ENCODE measurements at regions not wholly inside any gene's neighbourhood (a gene's known extent, or its start where the extent isn't known, plus 50 kb on each side); places are given as distances from the start of the nearest gene placed in this dataset.

DNA sequence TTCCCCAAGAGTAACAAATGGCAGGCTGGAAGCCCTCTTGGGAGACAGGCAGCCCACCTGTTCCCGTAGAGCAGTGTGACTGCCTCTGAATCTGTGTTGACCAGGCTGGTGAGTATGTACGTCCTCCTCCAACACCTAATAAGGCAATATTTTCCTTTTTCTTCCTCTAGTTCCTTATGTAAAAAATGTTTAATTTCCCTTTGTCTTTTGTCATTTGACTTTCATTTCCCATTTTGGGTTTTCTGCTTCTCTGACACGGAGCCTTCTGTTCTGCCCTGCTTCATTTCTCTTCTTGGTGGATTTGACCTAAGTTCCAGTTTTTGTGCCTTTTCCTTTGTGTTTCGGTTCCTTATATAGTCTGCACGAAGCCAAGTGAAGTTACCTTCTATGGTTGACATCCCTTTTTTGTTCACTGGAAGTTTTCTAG is 65.8 kb upstream of the ATF3 start:
- no peak overlapping the region for H3K27ac ChIP-seq
- H3K27me3 ChIP-seq (replicated peaks; ENCODE audit: insufficient read depth) = no peaks in the 10 kb centered on the region
- no peaks in the 10 kb centered on the region for H3K9me3 ChIP-seq
- no peaks in the 10 kb centered on the region for H3K4me1 ChIP-seq (ENCODE audit: control insufficient read depth in 1 of 2, low read depth in 2 of 2)
- no peaks in the 10 kb centered on the region for H3K36me3 ChIP-seq
- TF ChIP-seq, protein P1, sequence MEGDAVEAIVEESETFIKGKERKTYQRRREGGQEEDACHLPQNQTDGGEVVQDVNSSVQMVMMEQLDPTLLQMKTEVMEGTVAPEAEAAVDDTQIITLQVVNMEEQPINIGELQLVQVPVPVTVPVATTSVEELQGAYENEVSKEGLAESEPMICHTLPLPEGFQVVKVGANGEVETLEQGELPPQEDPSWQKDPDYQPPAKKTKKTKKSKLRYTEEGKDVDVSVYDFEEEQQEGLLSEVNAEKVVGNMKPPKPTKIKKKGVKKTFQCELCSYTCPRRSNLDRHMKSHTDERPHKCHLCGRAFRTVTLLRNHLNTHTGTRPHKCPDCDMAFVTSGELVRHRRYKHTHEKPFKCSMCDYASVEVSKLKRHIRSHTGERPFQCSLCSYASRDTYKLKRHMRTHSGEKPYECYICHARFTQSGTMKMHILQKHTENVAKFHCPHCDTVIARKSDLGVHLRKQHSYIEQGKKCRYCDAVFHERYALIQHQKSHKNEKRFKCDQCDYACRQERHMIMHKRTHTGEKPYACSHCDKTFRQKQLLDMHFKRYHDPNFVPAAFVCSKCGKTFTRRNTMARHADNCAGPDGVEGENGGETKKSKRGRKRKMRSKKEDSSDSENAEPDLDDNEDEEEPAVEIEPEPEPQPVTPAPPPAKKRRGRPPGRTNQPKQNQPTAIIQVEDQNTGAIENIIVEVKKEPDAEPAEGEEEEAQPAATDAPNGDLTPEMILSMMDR (IDR thresholded peaks at IDR 0.05) = no peak
- ATAC-seq (ENCODE audit: insufficient number of reproducible peaks, low FRiP score, low read depth) = no peak
- no peak overlapping the region for H3K4me3 ChIP-seq
- no peak for DNase-seq (ENCODE audit: low spot score)

DNA sequence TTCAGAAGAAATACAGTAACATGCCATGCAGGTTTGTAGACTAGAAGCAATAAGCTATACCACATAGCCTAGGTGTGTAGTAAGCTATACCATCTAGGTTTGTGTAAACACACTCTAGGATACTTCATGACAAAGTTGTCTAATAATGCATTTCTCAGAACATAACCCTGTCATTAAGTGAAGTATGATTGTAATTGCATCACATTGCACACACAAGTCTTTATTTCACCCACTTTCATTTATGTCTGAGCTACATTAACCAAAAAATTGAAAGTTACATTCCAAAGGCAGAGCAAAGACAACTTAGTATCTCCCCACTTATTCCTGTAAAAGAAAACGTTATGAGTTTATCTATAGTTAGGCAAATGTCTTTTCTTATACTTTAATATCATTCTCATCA is 64.5 kb upstream of the ATF3 start:
- H3K4me1 ChIP-seq (ENCODE audit: control insufficient read depth in 1 of 2, low read depth in 2 of 2) = no peaks in the 10 kb centered on the region
- H3K9me3 ChIP-seq = no peaks in the 10 kb centered on the region
- no peak overlapping the region for H3K27ac ChIP-seq
- ATAC-seq (ENCODE audit: insufficient number of reproducible peaks, low FRiP score, low read depth) (no peak), DNase-seq (ENCODE audit: low spot score) (no peak)
- H3K4me3 ChIP-seq = no peak overlapping the region
- H3K27me3 ChIP-seq (replicated peaks; ENCODE audit: insufficient read depth) = no peaks in the 10 kb centered on the region
- TF ChIP-seq, protein P1 (IDR thresholded peaks at IDR 0.05) = no peak
- no peaks in the 10 kb centered on the region for H3K36me3 ChIP-seq

DNA sequence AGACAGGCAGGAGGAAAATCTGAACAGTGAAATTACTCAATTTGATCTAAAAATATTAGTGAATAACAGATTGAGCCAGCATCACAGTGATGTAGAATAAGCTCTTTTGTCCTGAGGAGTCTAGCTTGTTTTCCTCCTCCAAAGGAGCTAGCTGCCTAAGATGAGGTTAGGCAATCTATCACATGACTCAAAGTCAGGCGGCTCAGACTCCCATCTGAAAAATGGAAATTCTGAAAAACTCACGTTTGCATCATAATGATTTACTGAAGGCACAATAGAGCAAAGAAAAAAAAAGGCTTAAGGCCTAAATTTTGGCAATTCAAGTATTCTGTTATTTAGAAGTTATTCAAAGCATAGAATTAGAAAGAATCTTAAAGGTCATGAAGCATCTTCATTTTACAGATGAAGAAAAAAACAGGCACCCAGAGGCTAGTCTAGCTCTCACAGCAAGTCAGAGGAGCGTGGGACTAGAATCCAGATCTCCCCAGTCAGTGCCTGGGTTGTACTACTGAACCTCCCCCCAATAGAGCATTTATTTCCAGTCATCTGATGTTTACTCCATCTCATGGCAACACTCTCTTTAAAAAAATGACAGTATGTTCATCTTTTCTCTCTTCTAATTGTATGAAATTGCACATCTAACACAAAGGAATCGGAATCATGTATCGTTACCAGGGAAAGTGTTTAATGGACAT is 62.5 kb upstream of the ATF3 start:
- Histone ChIP-seq H3K27ac (no peak overlapping the region), H3K4me1 (ENCODE audit: control insufficient read depth in 1 of 2, low read depth in 2 of 2) (no peaks in the 10 kb centered on the region), H3K27me3 (replicated peaks; ENCODE audit: insufficient read depth) (no peaks in the 10 kb centered on the region), H3K36me3 (no peaks in the 10 kb centered on the region), H3K4me3 (no peak overlapping the region), H3K9me3 (no peaks in the 10 kb centered on the region)
- no peak for DNase-seq (ENCODE audit: low spot score)
- TF ChIP-seq, protein P1 (IDR thresholded peaks at IDR 0.05) = no peak
- ATAC-seq (ENCODE audit: insufficient number of reproducible peaks, low FRiP score, low read depth) = no peak

DNA sequence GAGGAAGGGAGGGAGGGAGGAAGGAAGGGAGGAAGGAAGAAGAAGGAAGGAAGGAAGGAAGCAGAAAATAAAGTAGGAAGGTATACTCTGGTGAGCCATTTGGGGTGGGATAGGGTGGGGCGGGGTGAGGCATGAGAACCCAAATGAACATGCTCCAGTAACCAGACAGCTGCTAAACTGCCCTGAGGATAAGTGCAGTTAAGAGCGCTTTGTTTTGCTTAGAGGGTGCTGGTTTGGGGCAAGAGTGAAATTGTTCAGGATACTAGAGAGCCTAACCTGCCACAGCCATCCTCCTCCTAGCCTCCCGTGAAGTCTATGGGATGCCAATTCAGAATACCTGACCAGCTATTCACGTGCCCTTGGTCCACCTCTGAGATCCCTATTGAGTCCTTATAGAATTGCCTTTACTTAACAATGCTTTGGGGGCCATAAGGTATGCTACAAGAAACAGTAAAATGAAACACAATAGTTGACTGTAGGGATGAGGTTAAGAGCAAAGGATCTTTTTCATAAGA is 59.0 kb upstream of the ATF3 start:
- Histone ChIP-seq H3K27ac (no peak overlapping the region), H3K27me3 (replicated peaks; ENCODE audit: insufficient read depth) (no peaks in the 10 kb centered on the region), H3K9me3 (no peaks in the 10 kb centered on the region), H3K4me3 (no peak overlapping the region), H3K4me1 (ENCODE audit: control insufficient read depth in 1 of 2, low read depth in 2 of 2) (no peaks in the 10 kb centered on the region), H3K36me3 (no peaks in the 10 kb centered on the region)
- TF ChIP-seq, protein P1 (IDR thresholded peaks at IDR 0.05) = no peak
- no peak for ATAC-seq (ENCODE audit: insufficient number of reproducible peaks, low FRiP score, low read depth)
- DNase-seq (ENCODE audit: low spot score) = no peak

DNA sequence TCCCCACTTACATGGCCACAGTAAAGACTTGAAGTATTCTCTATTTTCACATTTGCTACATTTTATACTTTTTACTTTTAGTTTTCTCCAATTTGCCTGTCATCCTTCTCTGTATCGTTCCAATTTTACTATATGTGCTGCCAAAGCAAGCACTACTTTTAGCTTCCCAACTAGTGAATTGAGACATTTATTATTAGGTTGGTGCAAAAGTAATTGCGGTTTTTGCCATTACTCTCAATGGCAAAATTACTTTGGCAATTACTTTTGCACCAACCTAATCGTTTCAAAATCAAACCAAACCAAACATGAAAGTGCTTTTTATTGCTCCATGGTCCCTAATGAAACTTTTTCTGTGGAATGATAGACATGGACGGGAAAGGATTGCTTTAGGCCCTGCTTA is 56.6 kb upstream of the ATF3 start:
- TF ChIP-seq, protein P1 (IDR thresholded peaks at IDR 0.05) = no peak
- no peaks in the 10 kb centered on the region for H3K9me3 ChIP-seq
- no peaks in the 10 kb centered on the region for H3K27me3 ChIP-seq (replicated peaks; ENCODE audit: insufficient read depth)
- H3K4me3 ChIP-seq = no peak overlapping the region
- H3K36me3 ChIP-seq = no peaks in the 10 kb centered on the region
- H3K27ac ChIP-seq = no peak overlapping the region
- DNase-seq (ENCODE audit: low spot score) (no peak), ATAC-seq (ENCODE audit: insufficient number of reproducible peaks, low FRiP score, low read depth) (no peak)
- no peaks in the 10 kb centered on the region for H3K4me1 ChIP-seq (ENCODE audit: control insufficient read depth in 1 of 2, low read depth in 2 of 2)
